Upper lobe of left lung (tissue), 6 donors: ENCODE measurements at regions not wholly inside any gene's neighbourhood (a gene's known extent, or its start where the extent isn't known, plus 50 kb on each side); places are given as distances from the start of the nearest gene placed in this dataset.

Experiments used
- ATAC-seq, 2 donors: fragments of 200-7000 bp; cut with Tn5 transposase; one replicate each; pipeline ENCODE4 v1.9.1; 2022; ENCODE audit warnings: mild to moderate bottlenecking in 2 of 2, moderate library complexity in 2 of 2; ENCODE audit not compliant: low FRiP score in 2 of 2
- DNase-seq, 2 donors: peaks; one replicate each; pipeline ENCODE4 v3.0.0-alpha.2; 2019 to 2020
- H3K27ac ChIP-seq, 4 donors: fragments of 200-600 bp; sonication (generic); one replicate each; pipeline ENCODE4 v1.5.1; 2016 to 2019
- H3K27me3 ChIP-seq, 4 donors: fragments of 200-600 bp; sonication (generic); one replicate each; pipeline ENCODE4 v1.5.1; 2017 to 2019
- H3K36me3 ChIP-seq, 4 donors: fragments of 200-600 bp; sonication (generic); one replicate each; pipeline ENCODE4 v1.5.1; 2016 to 2019
- H3K4me1 ChIP-seq, 4 donors: fragments of 200-600 bp; sonication (generic); one replicate each; pipeline ENCODE4 v1.5.1; 2018 to 2019
- H3K4me3 ChIP-seq, 4 donors: fragments of 200-600 bp; sonication (generic); one replicate each; pipeline ENCODE4 v1.5.1; 2017 to 2019; ENCODE audit warnings: mild to moderate bottlenecking in 2 of 4, moderate library complexity in 1 of 4
- H3K9me3 ChIP-seq, 4 donors: fragments of 200-600 bp; sonication (generic); one replicate each; pipeline ENCODE4 v1.5.1; 2018 to 2019
- CTCF ChIP-seq, 6 experiments: fragments of 450-650 bp in 4 of 6; fragments of 200-600 bp in 2 of 6; sonication (generic) in 2 of 6; IDR thresholded peaks; one replicate each; pipeline ENCODE4 v1.5.1; 2016 to 2019; ENCODE audit warnings: antibody characterized with exemption in 6 of 6
- EP300 ChIP-seq, 4 donors: sonication (generic); formaldehyde crosslinking; IDR thresholded peaks; one replicate each; pipeline ENCODE4 v1.5.1; 2017; ENCODE audit warnings: antibody characterized with exemption in 4 of 4, control low read depth in 2 of 4
- POLR2A ChIP-seq, 4 donors: fragments of 450-650 bp; IDR thresholded peaks; one replicate each; pipeline ENCODE4 v1.5.1; 2016 to 2017; ENCODE audit warnings: antibody characterized with exemption in 4 of 4, mild to moderate bottlenecking in 2 of 4
- POLR2AphosphoS5 ChIP-seq, 2 donors: sonication (generic); formaldehyde crosslinking; IDR thresholded peaks; one replicate each; pipeline ENCODE4 v1.5.1; 2017; ENCODE audit warnings: antibody characterized with exemption in 2 of 2
- WGBS, 2 donors: methylation state at CpG; one replicate each; pipeline ENCODE4 v1.1.5; 2017 to 2018; 5-methylcytosine and 5-hydroxymethylcytosine counted together
- small RNA-seq, 4 donors: library from RNA; depleted of rRNA; stranded (forward); fragments of <200 nt; gene quantifications; one replicate each; pipeline ENCODE3, GENCODE V24; 2016
- donor health status: DM: no; HTN: no; CAD: no; lungs with moderate emphysema.
- donor health status: DM: no; HTN: yes; CAD: no; lungs with severe emphysema.

GRCh38 chr15:93143186-93143585, 54.2 kb upstream of the RGMA start:
- Histone ChIP-seq H3K9me3 (no peaks in the 10 kb centered on the region), H3K27ac (no peak overlapping the region), H3K4me1 (no peaks in the 10 kb centered on the region), H3K36me3 (no peaks in the 10 kb centered on the region), H3K27me3 (no peaks in the 10 kb centered on the region), H3K4me3 (no peak overlapping the region)
- 92 to 94% methylated on average over 13 of the region's 13 CpGs for WGBS, 2 donors
- no peak for DNase-seq
- ATAC-seq = no peak
- TF ChIP-seq POLR2AphosphoS5 (IDR thresholded peaks at IDR 0.05) = no peak
- TF ChIP-seq CTCF (IDR thresholded peaks at IDR 0.05) = no peak
- TF ChIP-seq POLR2A (IDR thresholded peaks at IDR 0.05) = no peak
- TF ChIP-seq EP300 (IDR thresholded peaks at IDR 0.05) = no peak

GRCh38 chr15:93141371-93141794, 52.4 kb upstream of the RGMA start:
- 62 to 68% methylated on average over 8 of the region's 8 CpGs for WGBS, 2 donors
- DNase-seq = peak in 1 of 2 donors; percentile 23

DNA sequence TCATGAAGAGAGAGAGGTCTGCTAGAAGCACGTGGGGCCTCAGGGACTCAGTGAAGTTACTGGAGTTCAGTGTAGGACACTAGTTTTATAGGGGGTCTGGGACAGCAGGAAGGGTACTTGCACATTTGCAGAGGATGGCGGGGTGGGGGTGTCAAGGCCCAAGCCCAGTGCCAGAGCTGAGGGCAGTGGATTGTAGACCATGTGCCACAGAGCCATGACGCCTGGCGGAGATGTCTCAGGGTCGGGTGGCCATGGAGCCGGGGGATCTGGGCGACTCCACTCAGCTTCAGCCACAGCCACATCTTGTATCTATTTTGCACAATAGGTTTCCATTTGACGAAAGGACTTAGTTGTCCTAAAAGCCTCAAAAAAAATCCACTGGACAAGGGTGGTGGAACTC, 50.4 kb upstream of the RGMA start:
- no peak for DNase-seq
- TF ChIP-seq POLR2A (IDR thresholded peaks at IDR 0.05) = no peak
- no peak for TF ChIP-seq EP300 (IDR thresholded peaks at IDR 0.05)
- no peak for TF ChIP-seq CTCF (IDR thresholded peaks at IDR 0.05)
- TF ChIP-seq POLR2AphosphoS5 (IDR thresholded peaks at IDR 0.05) = no peak
- Histone ChIP-seq H3K9me3 (no peaks in the 10 kb centered on the region), H3K4me1 (no peaks in the 10 kb centered on the region), H3K36me3 (no peaks in the 10 kb centered on the region), H3K27ac (no peak overlapping the region), H3K4me3 (no peak overlapping the region), H3K27me3 (no peaks in the 10 kb centered on the region)
- no peak for ATAC-seq
- WGBS, 2 donors = 90 to 96% methylated on average over 8 of the region's 8 CpGs

More at GRCh38 chr15:93141371-93141794, 52.4 kb upstream of the RGMA start:
- no peak overlapping the region for H3K27ac ChIP-seq
- ATAC-seq = no peak
- H3K4me1 ChIP-seq = no peaks in the 10 kb centered on the region
- TF ChIP-seq POLR2A (IDR thresholded peaks at IDR 0.05) (no peak), EP300 (IDR thresholded peaks at IDR 0.05) (no peak), CTCF (IDR thresholded peaks at IDR 0.05) (no peak), POLR2AphosphoS5 (IDR thresholded peaks at IDR 0.05) (no peak)
- no peaks in the 10 kb centered on the region for H3K27me3 ChIP-seq
- H3K4me3 ChIP-seq = no peak overlapping the region
- H3K36me3 ChIP-seq = no peaks in the 10 kb centered on the region
- H3K9me3 ChIP-seq = no peaks in the 10 kb centered on the region

- no peak for ATAC-seq
- no peaks in the 10 kb centered on the region for H3K4me1 ChIP-seq
- no peak overlapping the region for H3K27ac ChIP-seq
- TF ChIP-seq EP300 (IDR thresholded peaks at IDR 0.05) (no peak), POLR2AphosphoS5 (IDR thresholded peaks at IDR 0.05) (no peak), CTCF (IDR thresholded peaks at IDR 0.05) (no peak)
- H3K4me3 ChIP-seq = no peak overlapping the region
- DNase-seq = no peak
- 91 to 98% methylated on average over 3 of the region's 3 CpGs for WGBS, 2 donors
- H3K9me3 ChIP-seq = no peaks in the 10 kb centered on the region
- no peaks in the 10 kb centered on the region for H3K27me3 ChIP-seq
- H3K36me3 ChIP-seq = no peaks in the 10 kb centered on the region
Measured at GRCh38 chr15:93138681-93139250, 49.8 kb upstream of the RGMA start.

Small RNAs in the stretch of these regions (small RNA-seq; reads per million reads assigned to genes)
- gene AC103996.1 (0 reads per million in 4 donors), gene AC112693.2 (0 reads per million in 4 donors)
